Osteocyte (in vitro differentiated cells): ENCODE measurements at regions not wholly inside any gene's neighbourhood (a gene's known extent, or its start where the extent isn't known, plus 50 kb on each side); places are given as distances from the start of the nearest gene placed in this dataset.

ENCODE experiments used
- DNase-seq: peaks from one replicate; pipeline ENCODE4 v3.0.0; 2021; ENCODE audit warnings: mixed read lengths; ENCODE audit not compliant: unreplicated experiment; ENCODE audit errors: extremely low spot score
- H3K27ac Mint-ChIP-seq: one replicate; pipeline ENCODE4 v1.8.0; 2021; ENCODE audit warnings: mild to moderate bottlenecking, mixed read lengths; ENCODE audit not compliant: unreplicated experiment
- H3K27me3 Mint-ChIP-seq: one replicate; pipeline ENCODE4 v1.8.0; 2021; ENCODE audit warnings: mixed read lengths; ENCODE audit not compliant: unreplicated experiment
- H3K36me3 Mint-ChIP-seq: one replicate; pipeline ENCODE4 v1.8.0; 2021; ENCODE audit warnings: mixed read lengths; ENCODE audit not compliant: unreplicated experiment
- H3K4me1 Mint-ChIP-seq: one replicate; pipeline ENCODE4 v1.8.0; 2021; ENCODE audit warnings: mixed read lengths; ENCODE audit not compliant: unreplicated experiment
- H3K4me3 Mint-ChIP-seq: one replicate; pipeline ENCODE4 v1.8.0; 2021; ENCODE audit warnings: mild to moderate bottlenecking, moderate library complexity, mixed read lengths; ENCODE audit not compliant: unreplicated experiment
- H3K9me3 Mint-ChIP-seq: one replicate; pipeline ENCODE4 v1.8.0; 2021; ENCODE audit warnings: mixed read lengths; ENCODE audit not compliant: unreplicated experiment
- CTCF ChIP-seq: fragments of 200-600 bp; sonication (generic); IDR thresholded peaks from 2 replicates; pipeline ENCODE4 v1.5.0; 2021; ENCODE audit warnings: antibody characterized with exemption, mild to moderate bottlenecking, moderate library complexity

GRCh38 chr5:118552731-118553360 lies 435.5 kb downstream of the DTWD2 start:
- Mint-ChIP-seq H3K27me3 (no peaks in the 10 kb centered on the region), H3K4me3 (no peak overlapping the region), H3K27ac (no peak overlapping the region), H3K4me1 (peaks cover 35% of the 10 kb centered on the region), H3K36me3 (no peaks in the 10 kb centered on the region), H3K9me3 (no peaks in the 10 kb centered on the region)
- TF ChIP-seq CTCF: no peak
- DNase-seq: no peak

GRCh38 chr5:118552146-118552545 lies 436.2 kb downstream of the DTWD2 start:
- no peak for TF ChIP-seq CTCF
- H3K27ac Mint-ChIP-seq: no peak overlapping the region
- no peaks in the 10 kb centered on the region for H3K27me3 Mint-ChIP-seq
- H3K4me3 Mint-ChIP-seq: no peak overlapping the region
- H3K4me1 Mint-ChIP-seq: peaks cover 35% of the 10 kb centered on the region
- DNase-seq: no peak
- H3K36me3 Mint-ChIP-seq: no peaks in the 10 kb centered on the region
- H3K9me3 Mint-ChIP-seq: no peaks in the 10 kb centered on the region

GRCh38 chr5:118551716-118552115 lies 436.6 kb downstream of the DTWD2 start:
- no peak for DNase-seq
- Mint-ChIP-seq H3K36me3 (no peaks in the 10 kb centered on the region), H3K4me1 (peaks cover 35% of the 10 kb centered on the region), H3K4me3 (no peak overlapping the region), H3K27ac (no peak overlapping the region), H3K27me3 (no peaks in the 10 kb centered on the region), H3K9me3 (no peaks in the 10 kb centered on the region)
- TF ChIP-seq CTCF: no peak

- Mint-ChIP-seq H3K27me3 (no peaks in the 10 kb centered on the region), H3K36me3 (no peaks in the 10 kb centered on the region), H3K4me3 (no peak overlapping the region), H3K9me3 (no peaks in the 10 kb centered on the region), H3K27ac (no peak overlapping the region), H3K4me1 (peaks cover 39% of the 10 kb centered on the region)
- no peak for TF ChIP-seq CTCF
- no peak for DNase-seq
Measured at GRCh38 chr5:118551031-118551430, 437.3 kb downstream of the DTWD2 start.

GRCh38 chr5:118548761-118549720 lies 439.3 kb downstream of the DTWD2 start:
- no peak for DNase-seq
- H3K27me3 Mint-ChIP-seq: no peaks in the 10 kb centered on the region
- no peaks in the 10 kb centered on the region for H3K9me3 Mint-ChIP-seq
- no peaks in the 10 kb centered on the region for H3K36me3 Mint-ChIP-seq
- no peak overlapping the region for H3K4me3 Mint-ChIP-seq
- peaks cover 50% of the 10 kb centered on the region for H3K4me1 Mint-ChIP-seq
- TF ChIP-seq CTCF: no peak
- H3K27ac Mint-ChIP-seq: no peak overlapping the region
